Left ventricle myocardium inferior (tissue), 1 donor: ENCODE measurements at regions not wholly inside any gene's neighbourhood (a gene's known extent, or its start where the extent isn't known, plus 50 kb on each side); places are given as distances from the start of the nearest gene placed in this dataset.

Experiments used
- DNase-seq: peaks from one replicate; pipeline ENCODE4 v3.0.0-alpha.2; 2020
- H3K27ac ChIP-seq: fragments of 200-600 bp; replicated peaks from 2 replicates; pipeline ENCODE4 v1.8.0; 2021
- H3K27me3 ChIP-seq: fragments of 200-600 bp; 2 replicates; pipeline ENCODE4 v1.8.0; 2021; ENCODE audit warnings: low read depth
- H3K36me3 ChIP-seq: fragments of 200-600 bp; 2 replicates; pipeline ENCODE4 v1.8.0; 2021
- H3K4me1 ChIP-seq: fragments of 200-600 bp; 2 replicates; pipeline ENCODE4 v1.8.0; 2021
- H3K4me3 ChIP-seq: fragments of 200-600 bp; 2 replicates; pipeline ENCODE4 v1.8.0; 2021; ENCODE audit warnings: mild to moderate bottlenecking, moderate library complexity
- H3K9me3 ChIP-seq: fragments of 200-600 bp; replicated peaks from 2 replicates; pipeline ENCODE4 v1.8.0; 2021
- CTCF ChIP-seq: fragments of 200-600 bp; IDR thresholded peaks from 2 replicates; pipeline ENCODE4 v1.8.0; 2021; ENCODE audit warnings: antibody characterized with exemption, mild to moderate bottlenecking, borderline replicate concordance
- intact Hi-C: fragments of 100-400 bp; cut with micrococcal nuclease; formaldehyde crosslinking; loops from one replicate; pipeline ENCODE4 v1.11.0; 2022
- donor health status: DM: no; HTN: yes; CAD: no; lungs with severe emphysema.

GRCh38 chr16:63066552-63066951 is 1030.3 kb upstream of the CDH8 start:
- TF ChIP-seq CTCF = no peak
- no peaks in the 10 kb centered on the region for H3K4me1 ChIP-seq
- H3K4me3 ChIP-seq = no peak overlapping the region
- no peaks in the 10 kb centered on the region for H3K9me3 ChIP-seq
- H3K36me3 ChIP-seq = no peaks in the 10 kb centered on the region
- H3K27ac ChIP-seq = no peak overlapping the region
- no peaks in the 10 kb centered on the region for H3K27me3 ChIP-seq
- intact Hi-C loops = no loop called here
- DNase-seq = no peak

GRCh38 chr16:63061319-63061718 is 1025.1 kb upstream of the CDH8 start:
- TF ChIP-seq CTCF = no peak
- Histone ChIP-seq H3K4me1 (no peaks in the 10 kb centered on the region), H3K27ac (no peak overlapping the region), H3K4me3 (no peak overlapping the region), H3K36me3 (no peaks in the 10 kb centered on the region), H3K27me3 (no peaks in the 10 kb centered on the region), H3K9me3 (no peaks in the 10 kb centered on the region)
- intact Hi-C loops = no loop called here
- DNase-seq = no peak

GRCh38 chr16:63059676-63060075 is 1023.4 kb upstream of the CDH8 start:
- TF ChIP-seq CTCF = no peak
- no peak overlapping the region for H3K27ac ChIP-seq
- H3K9me3 ChIP-seq = no peaks in the 10 kb centered on the region
- H3K4me1 ChIP-seq = no peaks in the 10 kb centered on the region
- H3K4me3 ChIP-seq = no peak overlapping the region
- intact Hi-C loops = no loop called here
- no peak for DNase-seq
- no peaks in the 10 kb centered on the region for H3K27me3 ChIP-seq
- H3K36me3 ChIP-seq = no peaks in the 10 kb centered on the region

- intact Hi-C loops = no loop called here
- H3K4me3 ChIP-seq = no peak overlapping the region
- H3K27ac ChIP-seq = no peak overlapping the region
- no peaks in the 10 kb centered on the region for H3K9me3 ChIP-seq
- H3K36me3 ChIP-seq = no peaks in the 10 kb centered on the region
- H3K27me3 ChIP-seq = no peaks in the 10 kb centered on the region
- H3K4me1 ChIP-seq = no peaks in the 10 kb centered on the region
- TF ChIP-seq CTCF = no peak
- no peak for DNase-seq
Measured at GRCh38 chr16:63057341-63057740, 1021.1 kb upstream of the CDH8 start.

- Histone ChIP-seq H3K36me3 (no peaks in the 10 kb centered on the region), H3K4me3 (no peak overlapping the region), H3K9me3 (peaks cover 3% of the 10 kb centered on the region), H3K4me1 (no peaks in the 10 kb centered on the region), H3K27ac (no peak overlapping the region), H3K27me3 (no peaks in the 10 kb centered on the region)
- DNase-seq = no peak
- TF ChIP-seq CTCF = no peak
- intact Hi-C loops = no loop called here
Measured at GRCh38 chr16:63050391-63050790, 1014.2 kb upstream of the CDH8 start.
